ENCODE measurements at regions not wholly inside any gene's neighbourhood (a gene's known extent, or its start where the extent isn't known, plus 50 kb on each side); places are given as distances from the start of the nearest gene placed in this dataset.
"Not testable (repeated sequence)": the region's sequence is repeated elsewhere in the genome, so short reads cannot be mapped to it uniquely, and the experiment has no call there.

- Histone ChIP-seq H3K4me3 (ENCODE audit: low read depth, low read length) (no peak overlapping the region), H3K4me1 (ENCODE audit: insufficient read depth) (no peaks in the 10 kb centered on the region), H3K27ac (ENCODE audit: low read depth) (no peak overlapping the region), H3K36me3 (ENCODE audit: insufficient read depth) (no peaks in the 10 kb centered on the region)
- 53% methylated on average over 2 of the region's 2 CpGs for WGBS
- no peak for DNase-seq (ENCODE audit: extremely low spot score)
Observed at GRCh38 chr7:113389112-113389646, 270.8 kb upstream of the SMIM30 start.

GRCh38 chr7:113383638-113384037 is 265.3 kb upstream of the SMIM30 start:
- no peaks in the 10 kb centered on the region for H3K4me1 ChIP-seq (ENCODE audit: insufficient read depth)
- H3K27ac ChIP-seq (ENCODE audit: low read depth), result no peak overlapping the region
- no peak overlapping the region for H3K4me3 ChIP-seq (ENCODE audit: low read depth, low read length)
- H3K36me3 ChIP-seq (ENCODE audit: insufficient read depth), result no peaks in the 10 kb centered on the region
- 83% methylated on average over 3 of the region's 3 CpGs for WGBS
- DNase-seq (ENCODE audit: extremely low spot score), result no peak

- H3K4me3 ChIP-seq (ENCODE audit: low read depth, low read length), result no peak overlapping the region
- no peak for DNase-seq (ENCODE audit: extremely low spot score)
- WGBS, result 92% methylated on average over 3 of the region's 3 CpGs
- H3K36me3 ChIP-seq (ENCODE audit: insufficient read depth), result no peaks in the 10 kb centered on the region
- no peaks in the 10 kb centered on the region for H3K4me1 ChIP-seq (ENCODE audit: insufficient read depth)
- no peak overlapping the region for H3K27ac ChIP-seq (ENCODE audit: low read depth)
Observed at GRCh38 chr7:113379746-113380145, 261.4 kb upstream of the SMIM30 start.

GRCh38 chr7:113374955-113375354 is 256.6 kb upstream of the SMIM30 start:
- WGBS, result 42% methylated on average over 2 of the region's 2 CpGs
- no peaks in the 10 kb centered on the region for H3K36me3 ChIP-seq (ENCODE audit: insufficient read depth)
- DNase-seq (ENCODE audit: extremely low spot score), result no peak

GRCh38 chr7:113373863-113374262 is 255.5 kb upstream of the SMIM30 start:
- WGBS, result 80% methylated on average over 2 of the region's 2 CpGs
- Histone ChIP-seq H3K4me3 (ENCODE audit: low read depth, low read length) (no peak overlapping the region), H3K27ac (ENCODE audit: low read depth) (no peak overlapping the region), H3K4me1 (ENCODE audit: insufficient read depth) (no peaks in the 10 kb centered on the region), H3K36me3 (ENCODE audit: insufficient read depth) (no peaks in the 10 kb centered on the region)
- DNase-seq (ENCODE audit: extremely low spot score), result no peak

More at GRCh38 chr7:113374955-113375354, 256.6 kb upstream of the SMIM30 start:
- Histone ChIP-seq H3K27ac (ENCODE audit: low read depth) (no peak overlapping the region), H3K4me3 (ENCODE audit: low read depth, low read length) (no peak overlapping the region), H3K4me1 (ENCODE audit: insufficient read depth) (no peaks in the 10 kb centered on the region)

GRCh38 chr7:113371416-113372043 is 253.2 kb upstream of the SMIM30 start:
- Histone ChIP-seq H3K4me1 (ENCODE audit: insufficient read depth) (no peaks in the 10 kb centered on the region), H3K4me3 (ENCODE audit: low read depth, low read length) (no peak overlapping the region), H3K36me3 (ENCODE audit: insufficient read depth) (no peaks in the 10 kb centered on the region), H3K27ac (ENCODE audit: low read depth) (peak overlapping the region; percentile 64)
- 37% methylated on average over 4 of the region's 4 CpGs for WGBS
- DNase-seq (ENCODE audit: extremely low spot score), result no peak

- no peak for DNase-seq (ENCODE audit: extremely low spot score)
- Histone ChIP-seq H3K27ac (ENCODE audit: low read depth) (no peak overlapping the region), H3K4me3 (ENCODE audit: low read depth, low read length) (no peak overlapping the region), H3K36me3 (ENCODE audit: insufficient read depth) (no peaks in the 10 kb centered on the region), H3K4me1 (ENCODE audit: insufficient read depth) (no peaks in the 10 kb centered on the region)
- WGBS, result 36% methylated on average over 2 of the region's 2 CpGs
Observed at GRCh38 chr7:113370910-113371309, 252.6 kb upstream of the SMIM30 start.

- Histone ChIP-seq H3K4me3 (ENCODE audit: low read depth, low read length) (no peak overlapping the region), H3K36me3 (ENCODE audit: insufficient read depth) (no peaks in the 10 kb centered on the region), H3K4me1 (ENCODE audit: insufficient read depth) (no peaks in the 10 kb centered on the region), H3K27ac (ENCODE audit: low read depth) (no peak overlapping the region)
- 100% methylated on average over 1 of the region's 1 CpG for WGBS
- DNase-seq (ENCODE audit: extremely low spot score), result no peak
Observed at GRCh38 chr7:113368256-113368655, 249.9 kb upstream of the SMIM30 start.

GRCh38 chr7:113367041-113367586 is 248.8 kb upstream of the SMIM30 start:
- WGBS, result 62% methylated on average over 3 of the region's 3 CpGs
- DNase-seq (ENCODE audit: extremely low spot score), result no peak

GRCh38 chr7:113366122-113366521 is 247.8 kb upstream of the SMIM30 start:
- H3K36me3 ChIP-seq (ENCODE audit: insufficient read depth), result no peaks in the 10 kb centered on the region
- DNase-seq (ENCODE audit: extremely low spot score), result no peak
- no peak overlapping the region for H3K27ac ChIP-seq (ENCODE audit: low read depth)
- no peak overlapping the region for H3K4me3 ChIP-seq (ENCODE audit: low read depth, low read length)
- 57% methylated on average over 1 of the region's 1 CpG for WGBS
- no peaks in the 10 kb centered on the region for H3K4me1 ChIP-seq (ENCODE audit: insufficient read depth)

More at GRCh38 chr7:113367041-113367586, 248.8 kb upstream of the SMIM30 start:
- Histone ChIP-seq H3K4me3 (ENCODE audit: low read depth, low read length) (no peak overlapping the region), H3K27ac (ENCODE audit: low read depth) (no peak overlapping the region), H3K4me1 (ENCODE audit: insufficient read depth) (no peaks in the 10 kb centered on the region), H3K36me3 (ENCODE audit: insufficient read depth) (no peaks in the 10 kb centered on the region)

- no peak for DNase-seq (ENCODE audit: extremely low spot score)
- WGBS, result 91% methylated on average over 4 of the region's 4 CpGs
- Histone ChIP-seq H3K4me3 (ENCODE audit: low read depth, low read length) (no peak overlapping the region), H3K36me3 (ENCODE audit: insufficient read depth) (no peaks in the 10 kb centered on the region), H3K4me1 (ENCODE audit: insufficient read depth) (no peaks in the 10 kb centered on the region), H3K27ac (ENCODE audit: low read depth) (no peak overlapping the region)
Observed at GRCh38 chr7:113349339-113349738, 231.0 kb upstream of the SMIM30 start.

- no peak overlapping the region for H3K4me3 ChIP-seq (ENCODE audit: low read depth, low read length)
- WGBS, result 89% methylated on average over 1 of the region's 1 CpG
Observed at GRCh38 chr7:113339661-113340060, 221.3 kb upstream of the SMIM30 start.

GRCh38 chr7:113338071-113338696 is 219.8 kb upstream of the SMIM30 start:
- WGBS, result 88% methylated on average over 4 of the region's 4 CpGs
- H3K27ac ChIP-seq (ENCODE audit: low read depth), result no peak overlapping the region
- H3K4me3 ChIP-seq (ENCODE audit: low read depth, low read length), result no peak overlapping the region
- no peaks in the 10 kb centered on the region for H3K36me3 ChIP-seq (ENCODE audit: insufficient read depth)
- no peak for DNase-seq (ENCODE audit: extremely low spot score)
- no peaks in the 10 kb centered on the region for H3K4me1 ChIP-seq (ENCODE audit: insufficient read depth)

More at GRCh38 chr7:113339661-113340060, 221.3 kb upstream of the SMIM30 start:
- H3K27ac ChIP-seq (ENCODE audit: low read depth), result no peak overlapping the region
- no peak for DNase-seq (ENCODE audit: extremely low spot score)
- H3K4me1 ChIP-seq (ENCODE audit: insufficient read depth), result no peaks in the 10 kb centered on the region
- no peaks in the 10 kb centered on the region for H3K36me3 ChIP-seq (ENCODE audit: insufficient read depth)

GRCh38 chr7:113336838-113337237 is 218.5 kb upstream of the SMIM30 start:
- not testable (repeated sequence) for H3K4me3 ChIP-seq (ENCODE audit: low read depth, low read length); H3K36me3 ChIP-seq (ENCODE audit: insufficient read depth); DNase-seq (ENCODE audit: extremely low spot score); H3K27ac ChIP-seq (ENCODE audit: low read depth); H3K4me1 ChIP-seq (ENCODE audit: insufficient read depth)
- WGBS, result 97% methylated on average over 1 of the region's 1 CpG

Data from urinary bladder (tissue), 3 donors.